ENCODE measurements at regions not wholly inside any gene's neighbourhood (a gene's known extent, or its start where the extent isn't known, plus 50 kb on each side); places are given as distances from the start of the nearest gene placed in this dataset.

GRCh38 chr9:88702985-88703384, 168.0 kb downstream of the NXNL2 start:
- H3K4me3 Mint-ChIP-seq = no peak overlapping the region
- H3K27ac Mint-ChIP-seq = no peak overlapping the region
- H3K27me3 Mint-ChIP-seq = peaks cover 22% of the 10 kb centered on the region
- DNase-seq (no peak), ATAC-seq (no peak)
- H3K4me1 Mint-ChIP-seq = no peaks in the 10 kb centered on the region
- no peaks in the 10 kb centered on the region for H3K9me3 Mint-ChIP-seq

- Mint-ChIP-seq H3K27me3 (peaks cover 11% of the 10 kb centered on the region), H3K27ac (no peak overlapping the region), H3K9me3 (no peaks in the 10 kb centered on the region), H3K4me1 (no peaks in the 10 kb centered on the region), H3K4me3 (no peak overlapping the region)
- no peak for ATAC-seq
- DNase-seq = no peak
Measured at GRCh38 chr9:88706193-88707113, 171.5 kb downstream of the NXNL2 start.

- Mint-ChIP-seq H3K4me3 (no peak overlapping the region), H3K27me3 (no peaks in the 10 kb centered on the region), H3K27ac (no peak overlapping the region), H3K9me3 (no peaks in the 10 kb centered on the region), H3K4me1 (no peaks in the 10 kb centered on the region)
- DNase-seq (no peak), ATAC-seq (no peak)
Measured at GRCh38 chr9:88710449-88710848, 175.5 kb downstream of the NXNL2 start.

GRCh38 chr9:88711719-88712118, 176.7 kb downstream of the NXNL2 start:
- Mint-ChIP-seq H3K4me1 (no peaks in the 10 kb centered on the region), H3K27ac (no peak overlapping the region), H3K27me3 (no peaks in the 10 kb centered on the region), H3K9me3 (no peaks in the 10 kb centered on the region), H3K4me3 (no peak overlapping the region)
- ATAC-seq (no peak), DNase-seq (no peak)

GRCh38 chr9:88712484-88712883, 177.5 kb downstream of the NXNL2 start:
- no peaks in the 10 kb centered on the region for H3K4me1 Mint-ChIP-seq
- no peak for DNase-seq
- H3K9me3 Mint-ChIP-seq = no peaks in the 10 kb centered on the region
- ATAC-seq = no peak
- peaks cover under 1% of the 10 kb centered on the region for H3K27me3 Mint-ChIP-seq
- no peak overlapping the region for H3K4me3 Mint-ChIP-seq
- no peak overlapping the region for H3K27ac Mint-ChIP-seq

- Mint-ChIP-seq H3K9me3 (no peaks in the 10 kb centered on the region), H3K4me3 (no peak overlapping the region), H3K27me3 (peaks cover 6% of the 10 kb centered on the region), H3K4me1 (no peaks in the 10 kb centered on the region), H3K27ac (peak overlapping the region in 1 of 2 donors; percentile 82)
- DNase-seq (no peak), ATAC-seq (no peak)
Measured at GRCh38 chr9:88713010-88713409, 178.0 kb downstream of the NXNL2 start.

- no peak for DNase-seq
- Mint-ChIP-seq H3K4me1 (no peaks in the 10 kb centered on the region), H3K9me3 (no peaks in the 10 kb centered on the region), H3K27me3 (peaks cover 22% of the 10 kb centered on the region), H3K27ac (no peak overlapping the region), H3K4me3 (no peak overlapping the region)
- ATAC-seq = no peak
Measured at GRCh38 chr9:88716596-88717290, 181.8 kb downstream of the NXNL2 start.

GRCh38 chr9:88721025-88721424, 186.0 kb downstream of the NXNL2 start:
- Mint-ChIP-seq H3K9me3 (no peaks in the 10 kb centered on the region), H3K27ac (no peak overlapping the region), H3K4me3 (no peak overlapping the region), H3K27me3 (peaks cover 36% of the 10 kb centered on the region), H3K4me1 (no peaks in the 10 kb centered on the region)
- no peak for DNase-seq
- ATAC-seq = no peak

- Mint-ChIP-seq H3K4me1 (no peaks in the 10 kb centered on the region), H3K27ac (no peak overlapping the region), H3K27me3 (peaks cover 36% of the 10 kb centered on the region), H3K9me3 (no peaks in the 10 kb centered on the region), H3K4me3 (no peak overlapping the region)
- ATAC-seq = no peak
- no peak for DNase-seq
Measured at GRCh38 chr9:88721495-88722279, 186.7 kb downstream of the NXNL2 start.

- no peaks in the 10 kb centered on the region for H3K4me1 Mint-ChIP-seq
Measured at GRCh38 chr9:88722753-88723152, 187.8 kb downstream of the NXNL2 start.

GRCh38 chr9:88723751-88724150, 188.8 kb downstream of the NXNL2 start:
- H3K4me1 Mint-ChIP-seq = no peaks in the 10 kb centered on the region
- H3K27ac Mint-ChIP-seq = no peak overlapping the region
- DNase-seq (no peak), ATAC-seq (no peak)
- H3K27me3 Mint-ChIP-seq = peaks cover 29% of the 10 kb centered on the region
- H3K9me3 Mint-ChIP-seq = no peaks in the 10 kb centered on the region
- H3K4me3 Mint-ChIP-seq = no peak overlapping the region

More at GRCh38 chr9:88722753-88723152, 187.8 kb downstream of the NXNL2 start:
- Mint-ChIP-seq H3K27ac (no peak overlapping the region), H3K9me3 (no peaks in the 10 kb centered on the region), H3K4me3 (no peak overlapping the region), H3K27me3 (peaks cover 36% of the 10 kb centered on the region)
- DNase-seq (no peak), ATAC-seq (no peak)

- peaks cover 23% of the 10 kb centered on the region for H3K27me3 Mint-ChIP-seq
- DNase-seq = no peak
- H3K4me1 Mint-ChIP-seq = no peaks in the 10 kb centered on the region
- H3K9me3 Mint-ChIP-seq = no peaks in the 10 kb centered on the region
- H3K4me3 Mint-ChIP-seq = no peak overlapping the region
- H3K27ac Mint-ChIP-seq = no peak overlapping the region
- ATAC-seq = no peak
Measured at GRCh38 chr9:88724331-88724730, 189.4 kb downstream of the NXNL2 start.

- no peak overlapping the region for H3K4me3 Mint-ChIP-seq
Measured at GRCh38 chr9:88725300-88726019, 190.5 kb downstream of the NXNL2 start.

GRCh38 chr9:88726803-88727202, 191.8 kb downstream of the NXNL2 start:
- no peak overlapping the region for H3K4me3 Mint-ChIP-seq
- ATAC-seq = no peak
- H3K27ac Mint-ChIP-seq = no peak overlapping the region
- H3K9me3 Mint-ChIP-seq = peaks cover 9 to 13% of the 10 kb centered on the region in 2 donors
- no peak for DNase-seq
- H3K4me1 Mint-ChIP-seq = no peaks in the 10 kb centered on the region
- peaks cover 27% of the 10 kb centered on the region for H3K27me3 Mint-ChIP-seq

More at GRCh38 chr9:88725300-88726019, 190.5 kb downstream of the NXNL2 start:
- H3K4me1 Mint-ChIP-seq = no peaks in the 10 kb centered on the region
- DNase-seq (no peak), ATAC-seq (no peak)
- peaks cover 2 to 4% of the 10 kb centered on the region in 2 donors for H3K9me3 Mint-ChIP-seq
- peaks cover 21% of the 10 kb centered on the region for H3K27me3 Mint-ChIP-seq
- no peak overlapping the region for H3K27ac Mint-ChIP-seq

- no peak for ATAC-seq
- DNase-seq = no peak
- Mint-ChIP-seq H3K27ac (no peak overlapping the region), H3K4me3 (no peak overlapping the region), H3K4me1 (no peaks in the 10 kb centered on the region), H3K27me3 (peaks cover 13% of the 10 kb centered on the region), H3K9me3 (peaks cover 9 to 13% of the 10 kb centered on the region in 2 donors)
Measured at GRCh38 chr9:88730780-88731179, 195.8 kb downstream of the NXNL2 start.

Data from stimulated activated naive CD8-positive, alpha-beta T cell treated with anti-CD3 and anti-CD28 coated beads, Interleukin-15, amount 100 ng/mL, for 72 hours (primary cell).